Smooth muscle cell (in vitro differentiated cells): ENCODE measurements at regions not wholly inside any gene's neighbourhood (a gene's known extent, or its start where the extent isn't known, plus 50 kb on each side); places are given as distances from the start of the nearest gene placed in this dataset.

Experiments used
- DNase-seq: peaks from one replicate; lab custom pipeline; 2025; ENCODE audit not compliant: unreplicated experiment; lab: John Stamatoyannopoulos, UW
- H2AFZ ChIP-seq: fragments of 200-600 bp; sonication (generic); 2 replicates; pipeline ENCODE4 v1.6.0; 2016; ENCODE audit warnings: antibody characterized with exemption, low read depth, mild to moderate bottlenecking
- H3F3A ChIP-seq: fragments of 200-600 bp; sonication (generic); 2 replicates; pipeline ENCODE4 v1.6.0; 2017; ENCODE audit warnings: antibody characterized with exemption, low read depth
- H3K27ac ChIP-seq: fragments of 200-600 bp; sonication (generic); 2 replicates; pipeline ENCODE4 v1.5.1; 2016; ENCODE audit warnings: low read depth, mild to moderate bottlenecking
- H3K27me3 ChIP-seq: fragments of 200-600 bp; sonication (generic); 2 replicates; pipeline ENCODE4 v1.6.1; 2016; ENCODE audit warnings: low read depth, mild to moderate bottlenecking
- H3K36me3 ChIP-seq: fragments of 200-600 bp; sonication (generic); 2 replicates; pipeline ENCODE4 v1.5.1; 2016; ENCODE audit warnings: low read depth
- H3K4me1 ChIP-seq: fragments of 200-600 bp; sonication (generic); 2 replicates; pipeline ENCODE4 v1.5.1; 2016; ENCODE audit warnings: low read depth
- H3K4me2 ChIP-seq: fragments of 200-600 bp; sonication (generic); 2 replicates; pipeline ENCODE4 v1.6.0; 2016; ENCODE audit warnings: mild to moderate bottlenecking
- H3K4me3 ChIP-seq: fragments of 200-600 bp; sonication (generic); 2 replicates; pipeline ENCODE4 v1.5.1; 2016; ENCODE audit warnings: mild to moderate bottlenecking
- H3K79me2 ChIP-seq: fragments of 200-600 bp; sonication (generic); 2 replicates; pipeline ENCODE4 v1.6.0; 2016; ENCODE audit warnings: low read depth, mild to moderate bottlenecking
- H3K9ac ChIP-seq: fragments of 200-600 bp; sonication (generic); 2 replicates; pipeline ENCODE4 v1.6.0; 2016; ENCODE audit warnings: low read depth
- H3K9me3 ChIP-seq: fragments of 200-600 bp; sonication (generic); replicated peaks from 2 replicates; pipeline ENCODE4 v1.5.1; 2016; ENCODE audit warnings: low read depth
- H4K20me1 ChIP-seq: fragments of 200-600 bp; sonication (generic); 2 replicates; pipeline ENCODE4 v1.6.0; 2016; ENCODE audit warnings: low read depth
- CTCF ChIP-seq: fragments of 200-600 bp; sonication (generic); IDR thresholded peaks from 2 replicates; pipeline ENCODE4 v1.5.1; 2017; ENCODE audit warnings: borderline replicate concordance, mild to moderate bottlenecking, antibody characterized with exemption; ENCODE audit not compliant: insufficient read depth, poor library complexity, severe bottlenecking
- WGBS: methylation state at CpG from one replicate; pipeline ENCODE4 v1.1.7; 2016; ENCODE audit warnings: low lambda C conversion rate; 5-methylcytosine and 5-hydroxymethylcytosine counted together

- DNase-seq = no peak
- Histone ChIP-seq H3K4me2 (no peak overlapping the region), H3F3A (no peaks in the 10 kb centered on the region), H3K9ac (no peak overlapping the region), H3K79me2 (no peaks in the 10 kb centered on the region), H3K9me3 (no peaks in the 10 kb centered on the region), H3K4me3 (no peak overlapping the region), H4K20me1 (no peaks in the 10 kb centered on the region), H2AFZ (no peak overlapping the region), H3K27me3 (no peaks in the 10 kb centered on the region), H3K36me3 (no peaks in the 10 kb centered on the region), H3K4me1 (no peaks in the 10 kb centered on the region), H3K27ac (no peak overlapping the region)
- 94% methylated on average over 7 of the region's 7 CpGs for WGBS
- no peak for TF ChIP-seq CTCF
Observed at GRCh38 chr3:124519591-124520194, 210.6 kb upstream of the UMPS start.

- H3K4me1 ChIP-seq = no peaks in the 10 kb centered on the region
- no peak overlapping the region for H3K4me3 ChIP-seq
- H2AFZ ChIP-seq = no peak overlapping the region
- no peaks in the 10 kb centered on the region for H4K20me1 ChIP-seq
- DNase-seq = no peak
- no peak overlapping the region for H3K9ac ChIP-seq
- no peaks in the 10 kb centered on the region for H3K27me3 ChIP-seq
- H3K4me2 ChIP-seq = no peak overlapping the region
- no peaks in the 10 kb centered on the region for H3F3A ChIP-seq
- no peaks in the 10 kb centered on the region for H3K36me3 ChIP-seq
- H3K27ac ChIP-seq = no peak overlapping the region
- no peak for TF ChIP-seq CTCF
- H3K9me3 ChIP-seq = no peaks in the 10 kb centered on the region
- no peaks in the 10 kb centered on the region for H3K79me2 ChIP-seq
- 64% methylated on average over 5 of the region's 5 CpGs for WGBS
Observed at GRCh38 chr3:124520970-124521369, 209.3 kb upstream of the UMPS start.

- no peaks in the 10 kb centered on the region for H3K36me3 ChIP-seq
- no peak overlapping the region for H3K4me3 ChIP-seq
- no peak overlapping the region for H3K27ac ChIP-seq
- no peaks in the 10 kb centered on the region for H3K9me3 ChIP-seq
- no peaks in the 10 kb centered on the region for H3K27me3 ChIP-seq
- no peaks in the 10 kb centered on the region for H3K79me2 ChIP-seq
- no peak for DNase-seq
- TF ChIP-seq CTCF = no peak
- no peak overlapping the region for H3K4me2 ChIP-seq
- no peaks in the 10 kb centered on the region for H3K4me1 ChIP-seq
- no peaks in the 10 kb centered on the region for H4K20me1 ChIP-seq
- no peaks in the 10 kb centered on the region for H3F3A ChIP-seq
- H2AFZ ChIP-seq = no peak overlapping the region
- H3K9ac ChIP-seq = no peak overlapping the region
- 95% methylated on average over 1 of the region's 1 CpG for WGBS
Observed at GRCh38 chr3:124522082-124522625, 208.1 kb upstream of the UMPS start.

- 100% methylated on average over 1 of the region's 1 CpG for WGBS
- Histone ChIP-seq H2AFZ (no peak overlapping the region), H4K20me1 (no peaks in the 10 kb centered on the region), H3K4me2 (no peak overlapping the region), H3K79me2 (no peaks in the 10 kb centered on the region), H3K27me3 (no peaks in the 10 kb centered on the region), H3F3A (no peaks in the 10 kb centered on the region), H3K4me1 (no peaks in the 10 kb centered on the region), H3K36me3 (no peaks in the 10 kb centered on the region), H3K27ac (no peak overlapping the region), H3K9ac (no peak overlapping the region), H3K9me3 (no peaks in the 10 kb centered on the region), H3K4me3 (no peak overlapping the region)
- TF ChIP-seq CTCF = no peak
- no peak for DNase-seq
Observed at GRCh38 chr3:124526601-124527000, 203.7 kb upstream of the UMPS start.
